ENCODE measurements at regions not wholly inside any gene's neighbourhood (a gene's known extent, or its start where the extent isn't known, plus 50 kb on each side); places are given as distances from the start of the nearest gene placed in this dataset.

GRCh38 chr10:128494665-128495064 is 368.4 kb upstream of the MKI67 start:
- Histone ChIP-seq H3K4me2 (ENCODE audit: low read length) (no peak overlapping the region), H3K36me3 (replicated peaks; ENCODE audit: low read depth, low read length) (no peaks in the 10 kb centered on the region), H3K9me3 (ENCODE audit: insufficient read depth, low read length) (no peaks in the 10 kb centered on the region), H3K27me3 (ENCODE audit: low read depth, low read length) (no peaks in the 10 kb centered on the region), H4K20me1 (ENCODE audit: insufficient read depth, low read length) (no peaks in the 10 kb centered on the region), H3K79me2 (ENCODE audit: low read length) (no peaks in the 10 kb centered on the region), H3K4me3 (ENCODE audit: low read length) (no peak overlapping the region), H2AFZ (ENCODE audit: low read depth, low read length) (no peak overlapping the region), H3K9ac (ENCODE audit: low read length) (no peak overlapping the region), H3K4me1 (ENCODE audit: low read length) (no peaks in the 10 kb centered on the region), H3K27ac (ENCODE audit: low read length) (no peak overlapping the region)
- no peak for TF ChIP-seq CTCF (IDR thresholded peaks at IDR 0.05; ENCODE audit: low read depth, low read length)
- TF ChIP-seq EZH2phosphoT487 (IDR thresholded peaks at IDR 0.05; ENCODE audit: low read depth): no peak

GRCh38 chr10:128497660-128498377 is 371.6 kb upstream of the MKI67 start:
- H3K9ac ChIP-seq (ENCODE audit: low read length): no peak overlapping the region
- no peak overlapping the region for H3K4me3 ChIP-seq (ENCODE audit: low read length)
- H3K36me3 ChIP-seq (replicated peaks; ENCODE audit: low read depth, low read length): no peaks in the 10 kb centered on the region
- H3K27ac ChIP-seq (ENCODE audit: low read length): no peak overlapping the region
- no peaks in the 10 kb centered on the region for H4K20me1 ChIP-seq (ENCODE audit: insufficient read depth, low read length)
- TF ChIP-seq EZH2phosphoT487 (IDR thresholded peaks at IDR 0.05; ENCODE audit: low read depth): no peak
- TF ChIP-seq CTCF (IDR thresholded peaks at IDR 0.05; ENCODE audit: low read depth, low read length): no peak
- H3K4me1 ChIP-seq (ENCODE audit: low read length): no peaks in the 10 kb centered on the region
- no peak overlapping the region for H3K4me2 ChIP-seq (ENCODE audit: low read length)
- no peaks in the 10 kb centered on the region for H3K79me2 ChIP-seq (ENCODE audit: low read length)
- H3K9me3 ChIP-seq (ENCODE audit: insufficient read depth, low read length): no peaks in the 10 kb centered on the region
- no peak overlapping the region for H2AFZ ChIP-seq (ENCODE audit: low read depth, low read length)
- no peaks in the 10 kb centered on the region for H3K27me3 ChIP-seq (ENCODE audit: low read depth, low read length)

- Histone ChIP-seq H3K9me3 (ENCODE audit: insufficient read depth, low read length) (no peaks in the 10 kb centered on the region), H2AFZ (ENCODE audit: low read depth, low read length) (no peak overlapping the region), H3K79me2 (ENCODE audit: low read length) (no peaks in the 10 kb centered on the region), H3K27me3 (ENCODE audit: low read depth, low read length) (no peaks in the 10 kb centered on the region), H3K9ac (ENCODE audit: low read length) (no peak overlapping the region), H3K4me3 (ENCODE audit: low read length) (no peak overlapping the region), H3K4me1 (ENCODE audit: low read length) (no peaks in the 10 kb centered on the region), H4K20me1 (ENCODE audit: insufficient read depth, low read length) (no peaks in the 10 kb centered on the region), H3K36me3 (replicated peaks; ENCODE audit: low read depth, low read length) (no peaks in the 10 kb centered on the region), H3K4me2 (ENCODE audit: low read length) (no peak overlapping the region), H3K27ac (ENCODE audit: low read length) (no peak overlapping the region)
- TF ChIP-seq EZH2phosphoT487 (IDR thresholded peaks at IDR 0.05; ENCODE audit: low read depth) (no peak), CTCF (IDR thresholded peaks at IDR 0.05; ENCODE audit: low read depth, low read length) (no peak)
These were observed 372.1 kb upstream of the MKI67 start for GRCh38 chr10:128498378-128498730.

DNA sequence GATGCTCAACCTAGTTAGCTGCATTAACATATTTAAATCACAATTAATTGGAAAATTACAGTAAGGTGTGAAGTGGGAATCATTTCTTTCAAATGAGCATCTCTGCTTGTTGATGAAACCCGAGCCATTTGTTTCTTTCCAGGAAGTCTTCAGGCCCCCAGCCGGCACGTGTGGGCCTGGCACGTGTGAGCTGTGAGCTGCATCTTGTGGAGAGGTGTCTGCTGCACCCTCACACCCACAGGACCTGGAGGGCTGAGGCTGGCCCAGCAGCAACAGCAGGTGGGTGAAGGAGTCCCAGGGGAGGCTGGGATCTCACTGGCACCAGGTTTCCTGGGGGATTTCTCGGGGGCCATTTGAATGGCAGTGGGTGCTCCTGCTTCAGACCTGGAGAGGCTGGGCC is 372.5 kb upstream of the MKI67 start:
- H2AFZ ChIP-seq (ENCODE audit: low read depth, low read length): no peak overlapping the region
- H3K36me3 ChIP-seq (replicated peaks; ENCODE audit: low read depth, low read length): no peaks in the 10 kb centered on the region
- H4K20me1 ChIP-seq (ENCODE audit: insufficient read depth, low read length): no peaks in the 10 kb centered on the region
- no peaks in the 10 kb centered on the region for H3K27me3 ChIP-seq (ENCODE audit: low read depth, low read length)
- H3K4me3 ChIP-seq (ENCODE audit: low read length): no peak overlapping the region
- H3K79me2 ChIP-seq (ENCODE audit: low read length): no peaks in the 10 kb centered on the region
- no peak for TF ChIP-seq EZH2phosphoT487 (IDR thresholded peaks at IDR 0.05; ENCODE audit: low read depth)
- no peak for TF ChIP-seq CTCF (IDR thresholded peaks at IDR 0.05; ENCODE audit: low read depth, low read length)
- no peak overlapping the region for H3K4me2 ChIP-seq (ENCODE audit: low read length)
- H3K9ac ChIP-seq (ENCODE audit: low read length): no peak overlapping the region
- H3K27ac ChIP-seq (ENCODE audit: low read length): no peak overlapping the region
- no peaks in the 10 kb centered on the region for H3K9me3 ChIP-seq (ENCODE audit: insufficient read depth, low read length)
- no peaks in the 10 kb centered on the region for H3K4me1 ChIP-seq (ENCODE audit: low read length)

Data from OCI-LY3 (cell line).